ENCODE measurements at regions not wholly inside any gene's neighbourhood (a gene's known extent, or its start where the extent isn't known, plus 50 kb on each side); places are given as distances from the start of the nearest gene placed in this dataset.

GRCh38 chr14:28083389-28083788 is 683.2 kb upstream of the FOXG1 start:
- no peak for DNase-seq (ENCODE audit: low read depth)
- H3K4me3 ChIP-seq (ENCODE audit: low read depth, low read length), result no peak overlapping the region
- no peaks in the 10 kb centered on the region for H3K36me3 ChIP-seq (ENCODE audit: control insufficient read depth, insufficient read depth, low read length)
- no peak for TF ChIP-seq CTCF (IDR thresholded peaks at IDR 0.05; ENCODE audit: insufficient read depth, low read length, poor library complexity, severe bottlenecking)
- no peaks in the 10 kb centered on the region for H3K27me3 ChIP-seq (ENCODE audit: control insufficient read depth, insufficient read depth, low read length)

- TF ChIP-seq CTCF (IDR thresholded peaks at IDR 0.05; ENCODE audit: insufficient read depth, low read length, poor library complexity, severe bottlenecking), result no peak
- no peaks in the 10 kb centered on the region for H3K36me3 ChIP-seq (ENCODE audit: control insufficient read depth, insufficient read depth, low read length)
- no peak for DNase-seq (ENCODE audit: low read depth)
These were observed 678.5 kb upstream of the FOXG1 start for GRCh38 chr14:28088125-28088524.

GRCh38 chr14:28097585-28097984 is 669.0 kb upstream of the FOXG1 start:
- no peak for TF ChIP-seq CTCF (IDR thresholded peaks at IDR 0.05; ENCODE audit: insufficient read depth, low read length, poor library complexity, severe bottlenecking)
- H3K4me3 ChIP-seq (ENCODE audit: low read depth, low read length), result no peak overlapping the region
- DNase-seq (ENCODE audit: low read depth), result no peak
- no peaks in the 10 kb centered on the region for H3K36me3 ChIP-seq (ENCODE audit: control insufficient read depth, insufficient read depth, low read length)
- no peaks in the 10 kb centered on the region for H3K27me3 ChIP-seq (ENCODE audit: control insufficient read depth, insufficient read depth, low read length)

More at GRCh38 chr14:28088125-28088524, 678.5 kb upstream of the FOXG1 start:
- Histone ChIP-seq H3K27me3 (ENCODE audit: control insufficient read depth, insufficient read depth, low read length) (no peaks in the 10 kb centered on the region), H3K4me3 (ENCODE audit: low read depth, low read length) (no peak overlapping the region)

GRCh38 chr14:28098856-28099255 is 667.7 kb upstream of the FOXG1 start:
- Histone ChIP-seq H3K36me3 (ENCODE audit: control insufficient read depth, insufficient read depth, low read length) (no peaks in the 10 kb centered on the region), H3K27me3 (ENCODE audit: control insufficient read depth, insufficient read depth, low read length) (no peaks in the 10 kb centered on the region), H3K4me3 (ENCODE audit: low read depth, low read length) (no peak overlapping the region)
- no peak for TF ChIP-seq CTCF (IDR thresholded peaks at IDR 0.05; ENCODE audit: insufficient read depth, low read length, poor library complexity, severe bottlenecking)
- DNase-seq (ENCODE audit: low read depth), result no peak

GRCh38 chr14:28102001-28102400 is 664.6 kb upstream of the FOXG1 start:
- DNase-seq (ENCODE audit: low read depth), result no peak
- Histone ChIP-seq H3K4me3 (ENCODE audit: low read depth, low read length) (no peak overlapping the region), H3K36me3 (ENCODE audit: control insufficient read depth, insufficient read depth, low read length) (no peaks in the 10 kb centered on the region), H3K27me3 (ENCODE audit: control insufficient read depth, insufficient read depth, low read length) (no peaks in the 10 kb centered on the region)
- TF ChIP-seq CTCF (IDR thresholded peaks at IDR 0.05; ENCODE audit: insufficient read depth, low read length, poor library complexity, severe bottlenecking), result no peak

GRCh38 chr14:28102814-28103213 is 663.8 kb upstream of the FOXG1 start:
- H3K27me3 ChIP-seq (ENCODE audit: control insufficient read depth, insufficient read depth, low read length), result no peaks in the 10 kb centered on the region
- H3K36me3 ChIP-seq (ENCODE audit: control insufficient read depth, insufficient read depth, low read length), result no peaks in the 10 kb centered on the region
- TF ChIP-seq CTCF (IDR thresholded peaks at IDR 0.05; ENCODE audit: insufficient read depth, low read length, poor library complexity, severe bottlenecking), result no peak
- DNase-seq (ENCODE audit: low read depth), result peak; percentile 18
- no peak overlapping the region for H3K4me3 ChIP-seq (ENCODE audit: low read depth, low read length)

Measured in kidney epithelial cell (primary cell).